Neural progenitor cell (in vitro differentiated cells): ENCODE measurements at regions not wholly inside any gene's neighbourhood (a gene's known extent, or its start where the extent isn't known, plus 50 kb on each side); places are given as distances from the start of the nearest gene placed in this dataset.

Source experiments
- DNase-seq: peaks from one replicate; pipeline ENCODE4 v3.0.0-alpha.2; 2016; ENCODE audit warnings: low spot score
- H2AFZ ChIP-seq: fragments of 200-600 bp; sonication (generic); replicated peaks from 2 replicates; pipeline ENCODE4 v1.6.1; 2016; ENCODE audit warnings: antibody characterized with exemption
- H3F3A ChIP-seq: fragments of 200-600 bp; sonication (generic); 2 replicates; pipeline ENCODE4 v1.6.1; 2016; ENCODE audit warnings: antibody characterized with exemption, low read depth
- H3K27ac ChIP-seq: fragments of 200-600 bp; sonication (generic); 2 replicates; pipeline ENCODE4 v1.5.1; 2016; ENCODE audit warnings: mild to moderate bottlenecking
- H3K27me3 ChIP-seq: fragments of 200-600 bp; sonication (generic); 2 replicates; pipeline ENCODE4 v1.6.1; 2016; ENCODE audit warnings: mild to moderate bottlenecking, moderate library complexity
- H3K36me3 ChIP-seq: fragments of 200-600 bp; sonication (generic); 2 replicates; pipeline ENCODE4 v1.5.1; 2016
- H3K4me1 ChIP-seq: fragments of 200-600 bp; sonication (generic); 2 replicates; pipeline ENCODE4 v1.6.1; 2016; ENCODE audit warnings: mixed run types
- H3K4me2 ChIP-seq: fragments of 200-600 bp; sonication (generic); 2 replicates; pipeline ENCODE4 v1.6.1; 2016
- H3K4me3 ChIP-seq: fragments of 200-600 bp; sonication (generic); 2 replicates; pipeline ENCODE4 v1.5.1; 2016
- H3K79me2 ChIP-seq: fragments of 200-600 bp; sonication (generic); 2 replicates; pipeline ENCODE4 v1.6.1; 2016; ENCODE audit warnings: low read depth
- H3K9ac ChIP-seq: fragments of 200-600 bp; sonication (generic); 2 replicates; pipeline ENCODE4 v1.6.1; 2016
- H3K9me3 ChIP-seq: fragments of 200-600 bp; sonication (generic); 2 replicates; pipeline ENCODE4 v1.5.1; 2016; ENCODE audit warnings: low read depth
- H4K20me1 ChIP-seq: fragments of 200-600 bp; sonication (generic); 2 replicates; pipeline ENCODE4 v1.6.1; 2016; ENCODE audit warnings: low read depth
- H3K27ac Mint-ChIP-seq: 3 replicates; pipeline ENCODE4 v1.8.0; 2021; ENCODE audit warnings: mixed read lengths
- H3K27me3 Mint-ChIP-seq: 2 replicates; pipeline ENCODE4 v1.8.0; 2022; ENCODE audit warnings: low read depth, mild to moderate bottlenecking, inconsistent platforms, moderate library complexity, mixed read lengths; ENCODE audit not compliant: insufficient read depth
- H3K36me3 Mint-ChIP-seq: 3 replicates; pipeline ENCODE4 v1.8.0; 2021; ENCODE audit warnings: mixed read lengths
- H3K4me1 Mint-ChIP-seq: 3 replicates; pipeline ENCODE4 v1.8.0; 2021; ENCODE audit warnings: mixed read lengths
- H3K4me3 Mint-ChIP-seq: 3 replicates; pipeline ENCODE4 v1.8.0; 2021; ENCODE audit warnings: mild to moderate bottlenecking, moderate library complexity, mixed read lengths
- H3K9me3 Mint-ChIP-seq: 3 replicates; pipeline ENCODE4 v1.8.0; 2020; ENCODE audit warnings: mixed read lengths
- CTCF ChIP-seq: fragments of 200-600 bp; sonication (generic); IDR thresholded peaks from 2 replicates; pipeline ENCODE4 v1.5.1; 2017; ENCODE audit warnings: antibody characterized with exemption, mild to moderate bottlenecking
- EZH2 ChIP-seq: fragments of 200-600 bp; sonication (generic); IDR thresholded peaks from 2 replicates; pipeline ENCODE4 v1.6.1; 2017; ENCODE audit warnings: antibody characterized with exemption, mild to moderate bottlenecking, moderate library complexity
- EZH2phosphoT487 ChIP-seq: fragments of 200-600 bp; sonication (generic); IDR thresholded peaks from 2 replicates; pipeline ENCODE4 v1.6.1; 2017; ENCODE audit warnings: antibody characterized with exemption

- H3K36me3 ChIP-seq, result no peaks in the 10 kb centered on the region
- peaks cover 7% of the 10 kb centered on the region for H3K4me1 Mint-ChIP-seq
- no peak overlapping the region for H3K4me3 ChIP-seq
- H3F3A ChIP-seq, result no peaks in the 10 kb centered on the region
- no peaks in the 10 kb centered on the region for H3K27me3 Mint-ChIP-seq
- TF ChIP-seq EZH2, result no peak
- peak; percentile 86 for TF ChIP-seq CTCF
- peak overlapping the region; percentile 98 for H2AFZ ChIP-seq
- no peak overlapping the region for H3K27ac ChIP-seq
- no peak overlapping the region for H3K4me2 ChIP-seq
- no peak overlapping the region for H3K9ac ChIP-seq
- peaks cover 11% of the 10 kb centered on the region for H3K9me3 Mint-ChIP-seq
- H3K27ac Mint-ChIP-seq, result no peak overlapping the region
- DNase-seq, result peak; percentile 70
- H3K36me3 Mint-ChIP-seq, result no peaks in the 10 kb centered on the region
- no peak overlapping the region for H3K4me3 Mint-ChIP-seq
- no peaks in the 10 kb centered on the region for H3K79me2 ChIP-seq
- H3K27me3 ChIP-seq, result no peaks in the 10 kb centered on the region
- peaks cover 10% of the 10 kb centered on the region for H3K9me3 ChIP-seq
- peaks cover 3% of the 10 kb centered on the region for H3K4me1 ChIP-seq
- no peaks in the 10 kb centered on the region for H4K20me1 ChIP-seq
Observed at GRCh38 chr11:127345819-127346459, 345.4 kb upstream of the KIRREL3 start.

DNA sequence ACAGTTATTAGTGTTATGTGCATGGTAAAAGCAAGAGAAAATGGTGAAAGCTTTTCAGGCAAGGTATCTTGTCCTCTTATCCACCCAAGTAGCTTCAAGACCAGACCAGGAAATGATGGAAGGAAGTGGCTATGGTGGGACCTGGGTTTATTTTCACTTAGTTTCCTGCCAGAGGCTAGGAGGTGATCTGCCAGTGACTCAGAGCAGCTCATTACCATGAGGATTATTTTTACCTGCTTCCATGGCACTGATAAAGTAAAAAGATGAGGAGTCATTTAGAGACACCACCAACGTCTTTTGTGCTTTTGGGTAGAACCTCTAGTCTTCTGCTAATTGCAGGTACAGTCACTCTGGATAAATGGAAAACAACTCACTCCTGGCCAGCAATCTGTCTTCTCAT, 339.9 kb upstream of the KIRREL3 start:
- H3K36me3 ChIP-seq, result no peaks in the 10 kb centered on the region
- H3K9me3 Mint-ChIP-seq, result peaks cover 1% of the 10 kb centered on the region
- no peaks in the 10 kb centered on the region for H3K79me2 ChIP-seq
- H3K9ac ChIP-seq, result no peak overlapping the region
- no peaks in the 10 kb centered on the region for H3K27me3 ChIP-seq
- no peak overlapping the region for H3K27ac ChIP-seq
- H3K27ac Mint-ChIP-seq, result no peak overlapping the region
- no peaks in the 10 kb centered on the region for H3K36me3 Mint-ChIP-seq
- H2AFZ ChIP-seq, result no peak overlapping the region
- no peaks in the 10 kb centered on the region for H3F3A ChIP-seq
- no peak for DNase-seq
- H3K27me3 Mint-ChIP-seq, result peaks cover 2% of the 10 kb centered on the region
- peaks cover 3% of the 10 kb centered on the region for H3K4me1 Mint-ChIP-seq
- no peaks in the 10 kb centered on the region for H3K4me1 ChIP-seq
- H3K4me3 Mint-ChIP-seq, result no peak overlapping the region
- TF ChIP-seq EZH2 (no peak), CTCF (no peak), EZH2phosphoT487 (no peak)
- no peak overlapping the region for H3K4me2 ChIP-seq
- no peak overlapping the region for H3K4me3 ChIP-seq
- H3K9me3 ChIP-seq, result no peaks in the 10 kb centered on the region
- no peaks in the 10 kb centered on the region for H4K20me1 ChIP-seq

DNA sequence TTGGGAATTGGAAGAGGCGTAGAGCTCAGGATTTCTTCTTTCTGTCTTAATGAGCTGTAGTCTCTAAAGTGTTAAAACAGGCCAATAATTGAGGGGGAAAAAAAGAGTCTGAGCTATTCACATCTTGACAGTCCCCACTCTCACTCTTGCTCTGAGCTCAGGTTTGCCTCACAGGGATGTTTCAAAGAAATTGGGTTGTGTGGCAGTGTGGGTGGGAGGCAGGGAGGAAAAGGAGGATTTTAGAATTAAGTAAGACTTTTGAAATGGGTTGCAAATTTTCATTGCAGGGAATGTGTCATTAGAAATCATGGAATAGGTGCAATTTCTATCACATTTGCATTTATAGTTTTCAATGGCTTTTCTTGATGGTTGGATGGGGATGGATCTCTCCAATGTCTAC, 338.8 kb upstream of the KIRREL3 start:
- H3K36me3 ChIP-seq, result no peaks in the 10 kb centered on the region
- H3K27ac ChIP-seq, result no peak overlapping the region
- Mint-ChIP-seq H3K4me3 (no peak overlapping the region), H3K4me1 (peaks cover 2% of the 10 kb centered on the region), H3K9me3 (peaks cover 4% of the 10 kb centered on the region), H3K36me3 (no peaks in the 10 kb centered on the region), H3K27ac (no peak overlapping the region), H3K27me3 (peaks cover 2% of the 10 kb centered on the region)
- no peak overlapping the region for H2AFZ ChIP-seq
- no peak overlapping the region for H3K4me2 ChIP-seq
- H3K4me3 ChIP-seq, result no peak overlapping the region
- H3F3A ChIP-seq, result no peaks in the 10 kb centered on the region
- no peak for TF ChIP-seq CTCF
- no peak for TF ChIP-seq EZH2phosphoT487
- no peak for TF ChIP-seq EZH2
- no peaks in the 10 kb centered on the region for H3K4me1 ChIP-seq
- H3K27me3 ChIP-seq, result no peaks in the 10 kb centered on the region
- no peaks in the 10 kb centered on the region for H3K9me3 ChIP-seq
- no peaks in the 10 kb centered on the region for H3K79me2 ChIP-seq
- no peak for DNase-seq
- no peak overlapping the region for H3K9ac ChIP-seq
- H4K20me1 ChIP-seq, result no peaks in the 10 kb centered on the region
